Caco-2 (cell line): ENCODE measurements at regions not wholly inside any gene's neighbourhood (a gene's known extent, or its start where the extent isn't known, plus 50 kb on each side); places are given as distances from the start of the nearest gene placed in this dataset.

Experiments used
- BruUV-seq: library from RNA; stranded (reverse); fragments of 400-500 nt; replicated peaks from 2 replicates; lab custom pipeline; 2021; lab: Mats Ljungman, UMichigan
- CTCF ChIA-PET: fragments of 300-600 bp; sonication (Branson Sonifier 250); formaldehyde crosslinking; loops from one replicate; lab custom pipeline; 2022; ENCODE audit warnings: antibody characterized with exemption; lab: Charles Lee
- POLR2A ChIA-PET: fragments of 300-600 bp; sonication (Branson Sonifier 250); formaldehyde crosslinking; loops from one replicate; lab custom pipeline; 2022; ENCODE audit warnings: antibody characterized with exemption; lab: Charles Lee
- DNase-seq, 2 experiments: peaks; one replicate each; pipeline versions ENCODE4 v3.0.0 to v3.0.0-alpha.2; 2020 to 2022
- H3K27me3 ChIP-seq: replicated peaks from 2 replicates; pipeline ENCODE4 v1.6.0; 2011; ENCODE audit warnings: low read length; ENCODE audit not compliant: control insufficient read depth, insufficient read depth
- H3K36me3 ChIP-seq: 2 replicates; pipeline ENCODE4 v1.5.1; 2011; ENCODE audit warnings: low read length; ENCODE audit not compliant: control insufficient read depth, insufficient read depth
- H3K4me1 ChIP-seq: fragments of 250-450 bp; sonication (Bioruptor Pico); 2 replicates; pipeline ENCODE4 v1.5.1; 2020; ENCODE audit warnings: mild to moderate bottlenecking
- H3K4me3 ChIP-seq: 2 replicates; pipeline ENCODE4 v1.5.1; 2011; ENCODE audit warnings: low read depth, mild to moderate bottlenecking, control low read depth, low read length
- H3K9me3 ChIP-seq: fragments of 250-450 bp; sonication (Bioruptor Pico); 2 replicates; pipeline ENCODE4 v1.5.1; 2020; ENCODE audit warnings: mild to moderate bottlenecking, moderate library complexity
- H3K27ac Mint-ChIP-seq: one replicate; pipeline ENCODE4 v1.8.0; 2022; ENCODE audit warnings: mixed read lengths; ENCODE audit not compliant: unreplicated experiment
- H3K27me3 Mint-ChIP-seq: one replicate; pipeline ENCODE4 v1.8.0; 2022; ENCODE audit warnings: mixed read lengths; ENCODE audit not compliant: insufficient read depth, unreplicated experiment
- H3K36me3 Mint-ChIP-seq: one replicate; pipeline ENCODE4 v1.8.0; 2022; ENCODE audit warnings: mild to moderate bottlenecking, mixed read lengths; ENCODE audit not compliant: insufficient read depth, unreplicated experiment
- H3K4me1 Mint-ChIP-seq: one replicate; pipeline ENCODE4 v1.8.0; 2022; ENCODE audit warnings: low read depth, mixed read lengths; ENCODE audit not compliant: unreplicated experiment
- H3K4me3 Mint-ChIP-seq: one replicate; pipeline ENCODE4 v1.8.0; 2022; ENCODE audit warnings: mild to moderate bottlenecking, moderate library complexity, mixed read lengths; ENCODE audit not compliant: unreplicated experiment
- H3K9me3 Mint-ChIP-seq: one replicate; pipeline ENCODE4 v1.8.0; 2022; ENCODE audit warnings: mixed read lengths; ENCODE audit not compliant: unreplicated experiment
- intact Hi-C: fragments of 100-400 bp; cut with micrococcal nuclease; formaldehyde crosslinking; loops from one replicate; pipeline ENCODE4 v1.10.0; 2022; ENCODE audit not compliant: unreplicated experiment
- TF ChIP-seq, protein P1 (sequence below), 2 experiments: fragments of 200-600 bp in 1 of 2; IDR thresholded peaks; 1 replicate in 1 of 2; 2 replicates in 1 of 2; pipeline versions ENCODE4 v1.5.1 to v1.8.0; 2011 to 2022; ENCODE audit warnings: antibody characterized with exemption in 1 of 2, control low read depth in 1 of 2, inconsistent platforms in 1 of 2, low read depth in 1 of 2, low read length in 1 of 2, mild to moderate bottlenecking in 1 of 2, moderate library complexity in 1 of 2; ENCODE audit not compliant: insufficient read depth in 1 of 2, severe bottlenecking in 1 of 2, unreplicated experiment in 1 of 2

DNA sequence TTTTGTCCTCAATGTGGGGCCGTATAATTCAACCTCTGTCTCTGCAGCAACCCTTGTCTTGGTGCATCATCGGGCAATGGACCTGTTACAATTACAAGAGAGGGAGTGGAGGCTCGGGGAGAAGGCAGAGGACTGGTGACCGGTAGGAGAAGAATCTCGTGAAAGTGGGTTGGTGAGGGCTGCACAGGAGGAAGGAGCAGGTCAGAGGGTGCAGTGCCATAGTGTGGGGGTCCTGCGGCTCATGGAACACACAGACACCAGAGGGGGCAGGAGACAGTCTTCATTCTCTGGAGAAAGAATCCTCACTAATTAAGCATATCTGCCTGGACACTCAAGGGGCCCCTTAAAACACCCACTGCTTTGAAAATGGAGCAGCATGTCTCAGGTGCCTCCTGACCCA is 174.7 kb upstream of the B3GAT1 start:
- no peak for DNase-seq
- no peaks in the 10 kb centered on the region for H3K36me3 ChIP-seq
- peaks cover 6% of the 10 kb centered on the region for H3K4me1 Mint-ChIP-seq
- CTCF ChIA-PET: no interaction called here
- peaks cover 9% of the 10 kb centered on the region for H3K27me3 Mint-ChIP-seq
- no peaks in the 10 kb centered on the region for H3K36me3 Mint-ChIP-seq
- H3K4me3 ChIP-seq: no peak overlapping the region
- no peak overlapping the region for H3K4me3 Mint-ChIP-seq
- POLR2A ChIA-PET: no interaction called here
- no TSS peak for BruUV-seq
- no peaks in the 10 kb centered on the region for H3K9me3 ChIP-seq
- H3K27ac Mint-ChIP-seq: no peak overlapping the region
- H3K27me3 ChIP-seq: no peaks in the 10 kb centered on the region
- intact Hi-C loops: no loop called here
- no peaks in the 10 kb centered on the region for H3K9me3 Mint-ChIP-seq
- H3K4me1 ChIP-seq: peaks cover 13% of the 10 kb centered on the region
- TF ChIP-seq, protein P1, sequence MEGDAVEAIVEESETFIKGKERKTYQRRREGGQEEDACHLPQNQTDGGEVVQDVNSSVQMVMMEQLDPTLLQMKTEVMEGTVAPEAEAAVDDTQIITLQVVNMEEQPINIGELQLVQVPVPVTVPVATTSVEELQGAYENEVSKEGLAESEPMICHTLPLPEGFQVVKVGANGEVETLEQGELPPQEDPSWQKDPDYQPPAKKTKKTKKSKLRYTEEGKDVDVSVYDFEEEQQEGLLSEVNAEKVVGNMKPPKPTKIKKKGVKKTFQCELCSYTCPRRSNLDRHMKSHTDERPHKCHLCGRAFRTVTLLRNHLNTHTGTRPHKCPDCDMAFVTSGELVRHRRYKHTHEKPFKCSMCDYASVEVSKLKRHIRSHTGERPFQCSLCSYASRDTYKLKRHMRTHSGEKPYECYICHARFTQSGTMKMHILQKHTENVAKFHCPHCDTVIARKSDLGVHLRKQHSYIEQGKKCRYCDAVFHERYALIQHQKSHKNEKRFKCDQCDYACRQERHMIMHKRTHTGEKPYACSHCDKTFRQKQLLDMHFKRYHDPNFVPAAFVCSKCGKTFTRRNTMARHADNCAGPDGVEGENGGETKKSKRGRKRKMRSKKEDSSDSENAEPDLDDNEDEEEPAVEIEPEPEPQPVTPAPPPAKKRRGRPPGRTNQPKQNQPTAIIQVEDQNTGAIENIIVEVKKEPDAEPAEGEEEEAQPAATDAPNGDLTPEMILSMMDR (IDR thresholded peaks at IDR 0.05; ENCODE audit: insufficient read depth in 1 of 2, low read depth in 1 of 2, low read length in 1 of 2, severe bottlenecking in 1 of 2, unreplicated experiment in 1 of 2): no peak

DNA sequence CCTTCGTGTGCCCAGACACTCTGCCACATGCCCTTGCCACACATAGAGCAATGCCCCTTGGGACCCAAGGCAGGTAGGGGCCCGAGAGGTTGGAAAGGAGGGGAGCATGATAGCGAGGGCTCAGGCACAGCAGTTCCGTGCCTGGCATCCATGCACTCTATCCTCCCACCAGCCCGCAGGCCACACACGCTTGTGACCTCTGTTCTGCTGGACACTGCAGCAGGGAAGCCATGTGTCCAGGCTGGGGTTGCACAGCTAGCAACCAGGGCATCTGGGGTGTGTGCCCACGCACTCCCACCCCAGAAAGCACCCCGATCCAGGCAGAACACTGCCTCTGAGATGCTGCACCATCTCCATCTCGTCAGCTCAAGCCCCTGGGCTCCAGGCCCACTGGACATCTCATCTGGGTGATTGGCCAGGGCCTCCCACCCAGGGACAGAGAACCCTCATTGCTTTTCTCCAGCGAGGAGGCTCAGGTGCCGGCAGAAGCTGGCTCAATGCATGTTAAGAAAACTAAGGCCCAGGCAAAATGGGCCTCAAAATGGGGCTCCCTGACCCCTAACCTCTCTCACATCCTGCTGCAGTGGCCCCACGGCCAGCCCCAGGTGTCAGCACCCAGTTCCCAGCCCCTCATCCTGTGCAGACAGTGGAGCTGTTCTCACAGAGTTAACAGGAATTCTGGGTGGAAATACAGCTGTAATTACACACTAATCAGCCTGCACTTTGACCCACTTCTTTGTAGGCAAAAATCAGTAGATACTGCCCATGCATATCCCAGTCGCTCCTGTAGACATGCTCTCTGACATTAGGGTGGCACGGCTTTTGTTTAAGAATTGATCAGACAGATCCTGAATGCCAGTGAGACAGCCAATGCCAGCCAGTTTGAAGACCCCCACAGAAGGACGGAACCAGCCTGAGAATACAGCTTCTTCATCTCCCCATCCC is 173.9 kb upstream of the B3GAT1 start:
- peaks cover 12% of the 10 kb centered on the region for H3K4me1 Mint-ChIP-seq
- peaks cover 13% of the 10 kb centered on the region for H3K4me1 ChIP-seq
- no peak for DNase-seq
- H3K4me3 ChIP-seq: no peak overlapping the region
- peaks cover 7% of the 10 kb centered on the region for H3K27me3 Mint-ChIP-seq
- H3K4me3 Mint-ChIP-seq: no peak overlapping the region
- no TSS peak for BruUV-seq
- TF ChIP-seq, protein P1 (IDR thresholded peaks at IDR 0.05; ENCODE audit: insufficient read depth in 1 of 2, low read depth in 1 of 2, low read length in 1 of 2, severe bottlenecking in 1 of 2, unreplicated experiment in 1 of 2): no peak
- H3K27me3 ChIP-seq: no peaks in the 10 kb centered on the region
- H3K27ac Mint-ChIP-seq: no peak overlapping the region
- CTCF ChIA-PET: no interaction called here
- H3K9me3 Mint-ChIP-seq: no peaks in the 10 kb centered on the region
- H3K9me3 ChIP-seq: no peaks in the 10 kb centered on the region
- no peaks in the 10 kb centered on the region for H3K36me3 Mint-ChIP-seq
- POLR2A ChIA-PET: no interaction called here
- intact Hi-C loops: no loop called here
- no peaks in the 10 kb centered on the region for H3K36me3 ChIP-seq

DNA sequence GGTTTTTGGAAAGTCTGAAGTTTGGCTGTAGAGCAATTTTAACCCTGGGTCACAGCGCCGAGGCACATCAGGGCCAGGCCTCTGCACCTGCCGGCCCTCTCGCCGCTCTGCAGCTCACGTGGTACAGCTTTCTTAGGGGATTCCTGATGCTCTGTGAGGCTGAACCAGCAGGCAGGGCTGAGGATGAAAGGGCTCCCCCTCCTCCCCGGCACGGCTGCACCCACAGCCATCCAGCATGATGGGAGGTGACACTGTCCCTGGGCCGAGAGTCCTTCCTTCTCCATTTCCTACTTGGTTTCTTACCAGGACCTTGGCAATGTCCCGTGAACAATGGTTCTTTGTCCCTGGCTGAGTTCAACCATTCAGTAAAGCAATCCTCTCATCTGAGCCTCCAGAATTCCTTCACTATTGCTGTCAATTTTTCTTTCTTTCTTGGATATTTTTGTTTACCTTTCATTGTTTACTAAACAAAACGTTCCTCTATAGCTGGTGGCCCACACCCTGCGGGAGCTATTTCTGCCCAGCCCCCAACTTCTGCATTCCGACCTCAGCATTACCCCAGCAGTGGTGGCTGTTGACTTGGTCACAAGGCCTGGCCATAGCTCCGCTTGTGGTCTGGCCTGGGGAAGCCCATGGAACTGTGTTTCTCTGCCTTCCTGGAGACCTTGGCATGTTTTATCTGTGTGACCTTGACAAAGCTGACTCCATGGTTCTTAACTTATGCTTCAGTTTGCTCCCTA is 172.8 kb upstream of the B3GAT1 start:
- Histone ChIP-seq H3K4me3 (no peak overlapping the region), H3K4me1 (peaks cover 13% of the 10 kb centered on the region), H3K9me3 (no peaks in the 10 kb centered on the region), H3K36me3 (no peaks in the 10 kb centered on the region), H3K27me3 (no peaks in the 10 kb centered on the region)
- Mint-ChIP-seq H3K4me3 (no peak overlapping the region), H3K36me3 (no peaks in the 10 kb centered on the region), H3K27me3 (peaks cover 4% of the 10 kb centered on the region), H3K9me3 (no peaks in the 10 kb centered on the region), H3K4me1 (peaks cover 12% of the 10 kb centered on the region), H3K27ac (no peak overlapping the region)
- ChIA-PET CTCF (no interaction called here), POLR2A (no interaction called here)
- intact Hi-C loops: no loop called here
- TF ChIP-seq, protein P1 (IDR thresholded peaks at IDR 0.05; ENCODE audit: insufficient read depth in 1 of 2, low read depth in 1 of 2, low read length in 1 of 2, severe bottlenecking in 1 of 2, unreplicated experiment in 1 of 2): no peak
- no TSS peak for BruUV-seq
- no peak for DNase-seq
